Small intestine (tissue), 7 donors: ENCODE measurements at regions not wholly inside any gene's neighbourhood (a gene's known extent, or its start where the extent isn't known, plus 50 kb on each side); places are given as distances from the start of the nearest gene placed in this dataset.
"Not testable (repeated sequence)": the region's sequence is repeated elsewhere in the genome, so short reads cannot be mapped to it uniquely, and the experiment has no call there.

Experiments
- DNase-seq, 2 donors: peaks; one replicate each; pipeline versions ENCODE4 v3.0.0 to v3.0.0-alpha.2; 2013
- FAIRE-seq: peaks from 2 replicates; lab custom pipeline; 2012; peaks lifted over from hg19 to GRCh38; lab: Jason Lieb, UNC
- H3K27ac ChIP-seq, 3 donors: one replicate each; pipeline ENCODE4 v1.5.1; 2013; ENCODE audit warnings: low read length in 2 of 3, mild to moderate bottlenecking in 2 of 3, control low read depth in 1 of 3, inconsistent platforms in 1 of 3, low read depth in 1 of 3, moderate library complexity in 1 of 3
- H3K27me3 ChIP-seq, 3 donors: one replicate each; pipeline ENCODE4 v1.6.1; 2013; ENCODE audit warnings: low read length in 3 of 3, inconsistent platforms in 1 of 3; ENCODE audit not compliant: control insufficient read depth in 3 of 3, insufficient read depth in 3 of 3
- H3K36me3 ChIP-seq, 3 donors: one replicate each; pipeline ENCODE4 v1.6.1; 2013; ENCODE audit warnings: low read length in 3 of 3, inconsistent platforms in 1 of 3, low read depth in 1 of 3, mild to moderate bottlenecking in 1 of 3, moderate library complexity in 1 of 3; ENCODE audit not compliant: control insufficient read depth in 3 of 3, insufficient read depth in 2 of 3
- H3K4me1 ChIP-seq, 3 donors: one replicate each; pipeline ENCODE4 v1.6.1; 2013; ENCODE audit warnings: low read length in 2 of 3, inconsistent platforms in 1 of 3, low read depth in 1 of 3, mild to moderate bottlenecking in 1 of 3, moderate library complexity in 1 of 3; ENCODE audit not compliant: control insufficient read depth in 3 of 3, insufficient read depth in 2 of 3
- H3K4me3 ChIP-seq, 3 donors: one replicate each; pipeline ENCODE4 v1.5.1; 2013; ENCODE audit warnings: low read length in 3 of 3, control low read depth in 1 of 3, inconsistent platforms in 1 of 3, low read depth in 1 of 3, mild to moderate bottlenecking in 1 of 3, moderate library complexity in 1 of 3
- H3K9me3 ChIP-seq, 2 donors: one replicate each; pipeline ENCODE4 v1.6.1; 2013; ENCODE audit warnings: low read depth in 1 of 2, low read length in 1 of 2; ENCODE audit not compliant: control insufficient read depth in 2 of 2, insufficient read depth in 1 of 2
- WGBS, 3 donors: extraction: QIAGEN DNeasy Blood & Tissue Kit; methylation state at CpG; one replicate each; pipeline ENCODE4 v1.1.7; 2013; 5-methylcytosine and 5-hydroxymethylcytosine counted together
- donor health status: healthy with polysubstance abuse.
- donor health status: control.
- donor health status: control.
- donor health status: Bipolar disorder and iron deficiency.
- donor health status: healthy.

DNA sequence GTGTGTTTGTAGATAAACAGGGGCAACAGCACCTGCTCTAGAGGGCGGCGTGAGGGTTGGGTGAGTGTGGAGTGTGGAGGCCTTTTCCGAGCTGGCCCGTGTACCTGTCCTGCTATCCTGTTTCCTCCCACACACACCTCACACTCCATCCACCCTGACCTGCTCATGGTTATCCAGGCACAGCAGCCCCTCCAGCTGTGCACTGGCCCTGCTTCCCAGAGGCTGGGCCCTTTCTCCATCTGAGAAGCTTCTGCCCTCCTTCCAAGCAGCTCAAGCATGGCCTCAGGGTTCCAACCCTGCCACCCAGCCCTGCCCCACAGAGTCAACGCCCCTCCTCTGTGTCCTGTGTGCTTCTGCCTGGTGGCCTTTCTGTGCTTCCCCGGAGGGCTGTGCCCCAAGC is 86.9 kb downstream of the SOX1 start:
- no peak for DNase-seq
- no peak for FAIRE-seq
- WGBS, 3 donors: 66 to 81% (median 78%) methylated on average over 6 of the region's 6 CpGs
- no peaks in the 10 kb centered on the region for H3K36me3 ChIP-seq
- no peak overlapping the region for H3K27ac ChIP-seq
- H3K4me1 ChIP-seq: peaks cover 0 to under 1% (median 0%) of the 10 kb centered on the region in 3 donors
- H3K4me3 ChIP-seq: no peak overlapping the region
- peaks cover 0 to 3% of the 10 kb centered on the region in 2 donors for H3K9me3 ChIP-seq
- peaks cover 0 to under 1% (median 0%) of the 10 kb centered on the region in 3 donors for H3K27me3 ChIP-seq

GRCh38 chr13:112154301-112155060 is 87.5 kb downstream of the SOX1 start:
- DNase-seq (no peak), FAIRE-seq (no peak)

GRCh38 chr13:112158961-112159360 is 92.0 kb downstream of the SOX1 start:
- H3K4me3 ChIP-seq: no peak overlapping the region
- 80 to 87% (median 84%) methylated on average over 5 of the region's 5 CpGs for WGBS, 3 donors
- no peak overlapping the region for H3K27ac ChIP-seq
- H3K4me1 ChIP-seq: peaks cover 0 to 12% (median 0%) of the 10 kb centered on the region in 3 donors
- H3K27me3 ChIP-seq: peaks cover 0 to 2% (median 0%) of the 10 kb centered on the region in 3 donors
- no peaks in the 10 kb centered on the region for H3K36me3 ChIP-seq
- H3K9me3 ChIP-seq: no peaks in the 10 kb centered on the region
- DNase-seq: no peak
- no peak for FAIRE-seq

More at GRCh38 chr13:112154301-112155060, 87.5 kb downstream of the SOX1 start:
- Histone ChIP-seq H3K4me3 (no peak overlapping the region), H3K36me3 (no peaks in the 10 kb centered on the region), H3K9me3 (no peaks in the 10 kb centered on the region), H3K4me1 (peaks cover 0 to 5% (median 0%) of the 10 kb centered on the region in 3 donors), H3K27me3 (peaks cover 0 to 2% (median 0%) of the 10 kb centered on the region in 3 donors), H3K27ac (no peak overlapping the region)
- WGBS, 3 donors: 80 to 89% (median 82%) methylated on average over 14 of the region's 14 CpGs

- Histone ChIP-seq H3K4me3 (no peak overlapping the region), H3K4me1 (peaks cover 0 to 12% (median 0%) of the 10 kb centered on the region in 3 donors), H3K27me3 (peaks cover 0 to 2% (median 0%) of the 10 kb centered on the region in 3 donors), H3K9me3 (no peaks in the 10 kb centered on the region), H3K27ac (no peak overlapping the region), H3K36me3 (no peaks in the 10 kb centered on the region)
- DNase-seq (peak; percentile 65 to 91), FAIRE-seq (no peak)
- WGBS, 3 donors: 57 to 62% (median 60%) methylated on average over 17 of the region's 17 CpGs
Measured at GRCh38 chr13:112159575-112160547, 92.9 kb downstream of the SOX1 start.

- Histone ChIP-seq H3K9me3 (no peaks in the 10 kb centered on the region), H3K4me3 (no peak overlapping the region), H3K36me3 (no peaks in the 10 kb centered on the region), H3K27ac (no peak overlapping the region), H3K27me3 (peaks cover 0 to 2% (median 0%) of the 10 kb centered on the region in 3 donors), H3K4me1 (peaks cover 0 to 12% (median 0%) of the 10 kb centered on the region in 3 donors)
- FAIRE-seq (no peak), DNase-seq (no peak)
- WGBS, 3 donors: 77 to 87% (median 86%) methylated on average over 14 of the region's 14 CpGs
Measured at GRCh38 chr13:112160558-112160957, 93.6 kb downstream of the SOX1 start.

DNA sequence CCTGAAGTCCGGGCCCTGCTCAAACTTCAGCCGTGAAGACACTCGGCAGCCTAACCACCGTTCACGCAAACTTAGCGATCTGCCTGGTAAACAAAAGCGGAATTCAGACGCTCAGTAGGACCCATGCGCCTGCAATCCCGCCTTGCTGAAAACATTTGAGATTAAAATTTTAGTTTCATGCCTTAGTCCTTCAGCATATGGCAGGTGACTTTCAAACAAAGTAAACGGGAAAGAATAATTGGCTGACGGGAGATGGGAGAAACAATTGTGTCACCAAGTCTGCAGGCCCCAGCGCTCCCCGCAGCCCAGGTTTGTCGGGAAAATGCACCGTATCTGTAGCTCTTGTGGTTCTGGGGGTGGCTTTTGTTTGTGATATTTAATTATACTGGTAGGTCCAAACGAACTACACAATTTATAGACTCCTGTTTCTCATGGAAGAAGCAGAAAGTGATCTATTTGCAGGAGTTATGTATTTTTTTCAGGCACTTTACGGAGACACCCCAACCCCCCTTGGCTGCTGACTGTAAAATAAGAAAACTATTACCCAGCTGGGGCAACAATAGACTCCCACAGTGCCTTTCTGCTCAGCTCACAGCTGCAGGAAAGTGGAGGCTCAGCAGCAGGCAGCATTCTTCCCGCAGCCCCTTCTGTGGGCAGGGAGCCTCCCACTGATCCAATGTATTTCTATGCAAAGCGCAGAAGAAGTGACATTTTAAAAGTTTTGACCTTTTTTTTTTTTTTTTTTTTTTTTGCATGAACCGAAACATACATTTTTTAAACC is 94.8 kb downstream of the SOX1 start:
- peaks cover 0 to 2% (median 0%) of the 10 kb centered on the region in 3 donors for H3K27me3 ChIP-seq
- no peak for DNase-seq
- FAIRE-seq: no peak
- no peaks in the 10 kb centered on the region for H3K36me3 ChIP-seq
- H3K9me3 ChIP-seq: no peaks in the 10 kb centered on the region
- WGBS, 3 donors: 65 to 79% (median 68%) methylated on average over 21 of the region's 21 CpGs
- no peak overlapping the region for H3K4me3 ChIP-seq
- H3K27ac ChIP-seq: no peak overlapping the region
- H3K4me1 ChIP-seq: peaks cover 0 to 12% (median 0%) of the 10 kb centered on the region in 3 donors

- 96% methylated on average over 90 to 97 of the region's 97 CpGs for WGBS, 3 donors
- FAIRE-seq: not testable (repeated sequence)
Measured at GRCh38 chr13:112163691-112164660, 97.0 kb downstream of the SOX1 start.

More at GRCh38 chr13:112163691-112164660, 97.0 kb downstream of the SOX1 start:
- not testable (repeated sequence) for DNase-seq, H3K27me3 ChIP-seq, H3K9me3 ChIP-seq, H3K36me3 ChIP-seq, H3K27ac ChIP-seq, H3K4me3 ChIP-seq
- peaks cover 0 to 10% (median 0%) of the 10 kb centered on the region in 3 donors for H3K4me1 ChIP-seq
